ENCODE measurements at regions not wholly inside any gene's neighbourhood (a gene's known extent, or its start where the extent isn't known, plus 50 kb on each side); places are given as distances from the start of the nearest gene placed in this dataset.
"Not testable (repeated sequence)": the region's sequence is repeated elsewhere in the genome, so short reads cannot be mapped to it uniquely, and the experiment has no call there.

GRCh38 chr13:99093997-99094396 lies 106.7 kb upstream of the UBAC2 start:
- no peak overlapping the region for H2AK5ac ChIP-seq (ENCODE audit: low read depth, low read length)
- POLR2A ChIA-PET (ENCODE audit: unreplicated experiment): no interaction called here

GRCh38 chr13:99101831-99102230 lies 98.8 kb upstream of the UBAC2 start:
- H4K20me1 ChIP-seq (ENCODE audit: insufficient read depth, low read length); H4K5ac ChIP-seq (ENCODE audit: low read depth, low read length); H4K8ac ChIP-seq (ENCODE audit: low read depth in 2 of 2, low read length in 2 of 2); ATAC-seq (ENCODE audit: low read depth); H3K4ac ChIP-seq (ENCODE audit: low read depth, low read length); H3K79me1 ChIP-seq (ENCODE audit: low read depth in 1 of 2, low read length in 2 of 2); CTCF ChIA-PET; POLR2A ChIA-PET (ENCODE audit: unreplicated experiment); in situ Hi-C loops (cut with MboI; ENCODE audit: low sequenced_read_pairs); H3K9ac ChIP-seq (ENCODE audit: low read depth, low read length); H2BK120ac ChIP-seq (ENCODE audit: low read depth, low read length); H2AK9ac ChIP-seq (replicated peaks; ENCODE audit: low read depth, low read length, poor library complexity); H2AFZ ChIP-seq (replicated peaks; ENCODE audit: low read length, poor library complexity); H3K56ac ChIP-seq (ENCODE audit: extremely low read depth, insufficient read depth, low read length); H3K27me3 ChIP-seq (ENCODE audit: control insufficient read depth, insufficient read depth, low read length); H3K4me2 ChIP-seq (ENCODE audit: low read depth, low read length); H2BK20ac ChIP-seq (ENCODE audit: low read depth, low read length); H3K4me1 ChIP-seq (ENCODE audit: control insufficient read depth, insufficient read depth, low read length); H3K27ac ChIP-seq (ENCODE audit: insufficient read depth, low read length); H2BK5ac ChIP-seq (ENCODE audit: low read depth, low read length, poor library complexity, severe bottlenecking); H3K18ac ChIP-seq (ENCODE audit: low read depth, low read length); BruUV-seq (replicated peaks); dilution Hi-C loops (cut with HindIII; ENCODE audit: low sequenced_read_pairs, unreplicated experiment); H3K36me3 ChIP-seq (ENCODE audit: control insufficient read depth, insufficient read depth, low read length); H2BK15ac ChIP-seq (ENCODE audit: low read depth, low read length); DNase-seq; H3K9me1 ChIP-seq (ENCODE audit: insufficient read depth, low read length); H3K9me3 ChIP-seq (ENCODE audit: control insufficient read depth, insufficient read depth, low read length); H3K23ac ChIP-seq (ENCODE audit: low read depth, low read length); H4K91ac ChIP-seq (ENCODE audit: insufficient read depth, low read depth, low read length); H2AK5ac ChIP-seq (ENCODE audit: low read depth, low read length); intact Hi-C loops (cut with micrococcal nuclease); H3K14ac ChIP-seq (replicated peaks; ENCODE audit: low read depth, low read length); H3K4me3 ChIP-seq (ENCODE audit: insufficient read depth, low read depth, low read length): not testable (repeated sequence)
- WGBS, 2 experiments (ENCODE audit: extremely low coverage in 2 of 2, insufficient read length in 1 of 2): no CpG with 5 or more reads among the region's 5 CpGs

More at GRCh38 chr13:99093997-99094396, 106.7 kb upstream of the UBAC2 start:
- Histone ChIP-seq H3K27me3 (ENCODE audit: control insufficient read depth, insufficient read depth, low read length) (peaks cover 9% of the 10 kb centered on the region), H3K9me1 (ENCODE audit: insufficient read depth, low read length) (no peaks in the 10 kb centered on the region), H4K5ac (ENCODE audit: low read depth, low read length) (no peak overlapping the region), H2BK5ac (ENCODE audit: low read depth, low read length, poor library complexity, severe bottlenecking) (no peak overlapping the region), H3K9ac (ENCODE audit: low read depth, low read length) (no peak overlapping the region), H3K9me3 (ENCODE audit: control insufficient read depth, insufficient read depth, low read length) (no peaks in the 10 kb centered on the region), H2BK20ac (ENCODE audit: low read depth, low read length) (no peak overlapping the region), H3K56ac (ENCODE audit: extremely low read depth, insufficient read depth, low read length) (no peak overlapping the region), H3K36me3 (ENCODE audit: control insufficient read depth, insufficient read depth, low read length) (no peaks in the 10 kb centered on the region), H2AK9ac (replicated peaks; ENCODE audit: low read depth, low read length, poor library complexity) (no peak overlapping the region), H3K4me1 (ENCODE audit: control insufficient read depth, insufficient read depth, low read length) (no peaks in the 10 kb centered on the region), H4K8ac (ENCODE audit: low read depth in 2 of 2, low read length in 2 of 2) (no peak overlapping the region), H4K20me1 (ENCODE audit: insufficient read depth, low read length) (no peaks in the 10 kb centered on the region), H3K4me3 (ENCODE audit: insufficient read depth, low read depth, low read length) (no peak overlapping the region), H3K23ac (ENCODE audit: low read depth, low read length) (no peak overlapping the region), H3K4me2 (ENCODE audit: low read depth, low read length) (no peak overlapping the region), H2AFZ (replicated peaks; ENCODE audit: low read length, poor library complexity) (no peak overlapping the region), H3K27ac (ENCODE audit: insufficient read depth, low read length) (no peak overlapping the region), H3K79me1 (ENCODE audit: low read depth in 1 of 2, low read length in 2 of 2) (no peaks in the 10 kb centered on the region), H3K14ac (replicated peaks; ENCODE audit: low read depth, low read length) (no peak overlapping the region), H2BK120ac (ENCODE audit: low read depth, low read length) (no peak overlapping the region), H4K91ac (ENCODE audit: insufficient read depth, low read depth, low read length) (no peak overlapping the region), H2BK15ac (ENCODE audit: low read depth, low read length) (no peak overlapping the region), H3K4ac (ENCODE audit: low read depth, low read length) (no peak overlapping the region), H3K18ac (ENCODE audit: low read depth, low read length) (no peak overlapping the region)
- in situ Hi-C loops (cut with MboI; ENCODE audit: low sequenced_read_pairs) (no loop called here), intact Hi-C loops (cut with micrococcal nuclease) (no loop called here), dilution Hi-C loops (cut with HindIII; ENCODE audit: low sequenced_read_pairs, unreplicated experiment) (no loop called here)
- no peak for TF ChIP-seq RCOR1 (IDR thresholded peaks at IDR 0.05; ENCODE audit: insufficient replicate concordance, low read length)
- no peak for TF ChIP-seq USF2 (IDR thresholded peaks at IDR 0.05; ENCODE audit: low read depth, low read length)
- TF ChIP-seq SMC3 (IDR thresholded peaks at IDR 0.05; ENCODE audit: low read depth, low read length): no peak
- TF ChIP-seq ELK1 (IDR thresholded peaks at IDR 0.05; ENCODE audit: borderline replicate concordance, low read depth, low read length): no peak
- no peak for TF ChIP-seq RAD21 (IDR thresholded peaks at IDR 0.05; ENCODE audit: low read length)
- 40% methylated on average over 1 of the region's 3 CpGs; no CpG with 5 or more reads in 1 of the 2 experiments for WGBS, 2 experiments (ENCODE audit: extremely low coverage in 2 of 2, insufficient read length in 1 of 2)
- ATAC-seq (ENCODE audit: low read depth) (no peak), DNase-seq (no peak)
- BruUV-seq (replicated peaks): no TSS peak
- CTCF ChIA-PET: no interaction called here
